AG04449 (cell line): ENCODE measurements at regions not wholly inside any gene's neighbourhood (a gene's known extent, or its start where the extent isn't known, plus 50 kb on each side); places are given as distances from the start of the nearest gene placed in this dataset.

Source experiments
- CTCF ChIA-PET: fragments of 350-600 bp; formaldehyde crosslinking; extraction: SDS; loops from one replicate; lab custom pipeline; 2021; ENCODE audit warnings: antibody characterized with exemption; lab: Yijun Ruan, JAX
- POLR2A ChIA-PET: fragments of 400-600, 350-600 bp; formaldehyde crosslinking; extraction: SDS; loops from one replicate; lab custom pipeline; 2020; ENCODE audit warnings: antibody characterized with exemption, inconsistent platforms; lab: Yijun Ruan, JAX
- DNase-seq: peaks from one replicate; pipeline ENCODE4 v3.0.0-alpha.2; 2010; ENCODE audit warnings: low read depth, low spot score
- H3K4me3 ChIP-seq: 2 replicates; pipeline ENCODE4 v1.5.1; 2011; ENCODE audit warnings: low read depth, mild to moderate bottlenecking, control low read depth, low read length
- TF ChIP-seq, protein P1 (sequence below): IDR thresholded peaks from one replicate; pipeline ENCODE4 v1.5.1; 2011; ENCODE audit warnings: mild to moderate bottlenecking, moderate library complexity, low read length, control low read depth, inconsistent platforms; ENCODE audit not compliant: insufficient read depth; ENCODE audit errors: missing control alignments

DNA sequence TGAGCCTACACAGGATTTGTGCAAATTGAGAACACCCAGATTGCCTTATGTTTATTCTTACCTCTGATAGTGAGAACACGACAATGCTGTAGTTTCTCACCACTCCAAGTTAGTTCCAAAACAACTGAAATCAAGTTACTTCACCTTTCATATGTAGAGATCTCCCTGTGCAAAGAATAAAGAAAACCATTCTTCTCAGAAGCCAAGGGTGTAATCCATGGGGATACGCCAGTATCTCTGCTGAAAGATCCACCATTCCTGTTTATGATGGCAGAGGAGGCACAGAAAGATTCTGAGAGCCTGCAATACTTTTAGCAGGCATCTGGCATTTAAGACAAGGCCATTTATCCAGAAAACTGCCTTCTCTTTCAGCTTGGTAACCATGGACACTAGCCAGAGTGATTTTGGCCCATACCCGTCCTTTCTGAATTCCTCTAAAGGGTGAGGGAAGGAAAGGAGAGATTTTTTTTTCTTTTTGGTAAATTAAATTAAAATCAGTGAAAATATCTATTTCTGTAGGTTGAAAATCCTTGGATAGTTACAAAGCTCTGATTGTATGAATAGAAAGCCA, 355.4 kb upstream of the FAR2 start:
- POLR2A ChIA-PET: no interaction called here
- CTCF ChIA-PET: interaction anchor here (1.1 kb wide), 1 partner anchor 128 kb away, joined by 3 read pairs; no protein-coding TSS in a partner anchor
- no peak for DNase-seq
- TF ChIP-seq, protein P1, sequence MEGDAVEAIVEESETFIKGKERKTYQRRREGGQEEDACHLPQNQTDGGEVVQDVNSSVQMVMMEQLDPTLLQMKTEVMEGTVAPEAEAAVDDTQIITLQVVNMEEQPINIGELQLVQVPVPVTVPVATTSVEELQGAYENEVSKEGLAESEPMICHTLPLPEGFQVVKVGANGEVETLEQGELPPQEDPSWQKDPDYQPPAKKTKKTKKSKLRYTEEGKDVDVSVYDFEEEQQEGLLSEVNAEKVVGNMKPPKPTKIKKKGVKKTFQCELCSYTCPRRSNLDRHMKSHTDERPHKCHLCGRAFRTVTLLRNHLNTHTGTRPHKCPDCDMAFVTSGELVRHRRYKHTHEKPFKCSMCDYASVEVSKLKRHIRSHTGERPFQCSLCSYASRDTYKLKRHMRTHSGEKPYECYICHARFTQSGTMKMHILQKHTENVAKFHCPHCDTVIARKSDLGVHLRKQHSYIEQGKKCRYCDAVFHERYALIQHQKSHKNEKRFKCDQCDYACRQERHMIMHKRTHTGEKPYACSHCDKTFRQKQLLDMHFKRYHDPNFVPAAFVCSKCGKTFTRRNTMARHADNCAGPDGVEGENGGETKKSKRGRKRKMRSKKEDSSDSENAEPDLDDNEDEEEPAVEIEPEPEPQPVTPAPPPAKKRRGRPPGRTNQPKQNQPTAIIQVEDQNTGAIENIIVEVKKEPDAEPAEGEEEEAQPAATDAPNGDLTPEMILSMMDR: no peak
- H3K4me3 ChIP-seq: no peak overlapping the region

DNA sequence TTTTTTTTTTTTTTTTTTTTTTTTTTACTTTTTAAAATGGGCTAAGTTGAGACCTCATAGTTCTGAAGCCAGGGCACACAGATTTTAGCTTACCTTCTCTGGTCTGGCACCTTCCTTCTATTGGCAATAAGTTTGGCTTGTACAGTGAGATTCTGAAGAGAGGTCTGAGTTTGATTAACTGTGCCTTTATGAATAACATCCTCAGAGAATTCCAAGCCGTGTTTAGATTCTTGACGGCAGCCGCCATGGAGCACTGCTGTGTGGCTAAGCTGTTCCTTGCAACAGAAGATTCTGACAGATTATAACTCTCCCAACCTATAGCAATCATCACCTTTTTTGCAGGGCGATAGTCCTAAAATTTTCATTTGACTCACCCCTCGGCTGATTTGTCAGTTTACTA, 354.9 kb upstream of the FAR2 start:
- DNase-seq: no peak
- ChIA-PET POLR2A (no interaction called here), CTCF (interaction anchor here (1.1 kb wide), 1 partner anchor 128 kb away, joined by 3 read pairs; no protein-coding TSS in a partner anchor)
- TF ChIP-seq, protein P1: no peak
- no peak overlapping the region for H3K4me3 ChIP-seq

DNA sequence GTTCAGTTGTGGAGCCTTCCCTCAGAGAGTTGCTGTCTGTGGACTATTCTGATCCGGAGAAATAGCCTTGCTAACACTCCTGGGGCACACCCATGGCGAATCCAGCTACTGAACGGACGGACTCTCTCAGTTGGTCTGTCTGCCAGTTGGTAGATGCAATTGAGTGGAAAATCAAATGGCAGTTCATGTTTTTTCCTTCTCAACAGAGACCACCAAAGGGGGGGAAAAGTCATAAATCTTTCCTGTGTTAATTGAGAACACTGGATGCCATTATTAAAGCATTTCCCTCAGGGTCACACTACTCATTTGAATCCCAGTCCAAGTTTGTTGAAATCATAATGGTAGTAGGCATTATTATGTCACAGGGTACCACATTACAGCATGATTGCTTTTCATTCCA, 354.3 kb upstream of the FAR2 start:
- ChIA-PET POLR2A (no interaction called here), CTCF (interaction anchor here (1.1 kb wide), 1 partner anchor 127 kb away, joined by 3 read pairs; no protein-coding TSS in a partner anchor)
- no peak for DNase-seq
- no peak overlapping the region for H3K4me3 ChIP-seq
- TF ChIP-seq, protein P1: no peak

DNA sequence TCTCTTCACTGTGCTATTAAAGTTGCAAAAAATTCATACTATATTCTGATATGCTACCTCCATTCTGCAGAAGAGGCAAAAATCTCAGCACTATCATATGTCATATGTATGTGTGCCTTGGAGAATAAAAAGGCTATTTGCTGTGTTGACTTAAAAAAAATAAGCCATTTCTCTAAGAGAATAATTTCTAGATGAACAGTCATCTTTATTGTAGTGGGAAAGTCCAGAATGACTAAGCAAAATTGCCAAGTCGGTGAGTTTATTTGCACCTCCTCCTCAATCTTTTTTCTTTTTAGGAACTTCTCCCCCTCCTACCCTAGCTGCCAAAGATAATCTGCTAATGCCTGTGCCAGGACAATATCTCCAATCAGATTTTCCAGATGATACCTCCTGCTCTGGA, 353.8 kb upstream of the FAR2 start:
- no peak for DNase-seq
- CTCF ChIA-PET: no interaction called here

DNA sequence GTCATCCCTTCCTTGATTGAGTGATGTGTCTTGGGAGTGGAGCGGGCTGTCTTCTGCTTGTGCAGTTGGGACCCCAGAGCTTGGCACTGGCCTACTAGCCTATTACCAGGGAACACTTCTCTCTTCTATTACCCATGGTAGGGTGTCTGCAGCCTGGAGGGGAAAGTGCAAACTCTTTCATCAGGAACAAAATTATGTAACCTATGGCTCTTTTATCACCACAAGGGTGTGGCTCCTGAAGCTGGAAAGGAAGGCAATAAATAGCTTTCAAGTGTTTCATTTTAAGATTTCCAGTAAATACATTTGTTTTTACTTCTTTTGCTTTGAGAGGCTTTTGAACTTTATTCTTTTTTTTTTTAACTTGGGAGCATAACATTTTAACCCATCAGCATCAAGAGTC, 349.7 kb upstream of the FAR2 start:
- ChIA-PET CTCF (no interaction called here), POLR2A (no interaction called here)
- no peak overlapping the region for H3K4me3 ChIP-seq
- TF ChIP-seq, protein P1: no peak
- DNase-seq: no peak

More for the DNA sequence above, 353.8 kb upstream of the FAR2 start:
- POLR2A ChIA-PET: interaction anchor here (0.6 kb wide), 1 partner anchor 18 kb away, joined by 3 read pairs; no protein-coding TSS in a partner anchor
- TF ChIP-seq, protein P1: no peak
- no peak overlapping the region for H3K4me3 ChIP-seq

DNA sequence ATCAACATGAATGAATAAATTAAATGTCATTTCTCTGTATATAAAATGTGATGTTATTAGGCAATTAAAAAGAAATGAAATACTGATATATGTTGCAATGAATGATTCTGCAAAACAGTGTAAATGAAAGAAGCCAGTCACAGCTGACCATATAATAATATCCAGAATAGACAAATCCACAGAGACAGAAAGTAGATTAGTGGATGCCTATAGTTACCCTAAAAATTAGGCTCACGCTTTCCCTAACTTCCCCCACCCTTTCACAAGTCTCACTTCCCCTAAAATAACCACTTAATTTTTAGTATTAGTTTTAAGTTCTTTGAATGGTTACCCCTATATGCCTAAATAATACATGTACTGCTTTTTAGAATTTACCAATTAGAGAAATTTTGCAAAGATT, 348.9 kb upstream of the FAR2 start:
- CTCF ChIA-PET: no interaction called here
- POLR2A ChIA-PET: no interaction called here
- no peak for DNase-seq
- no peak overlapping the region for H3K4me3 ChIP-seq
- TF ChIP-seq, protein P1: no peak
